Stimulated activated naive CD8-positive, alpha-beta T cell treated with anti-CD3 and anti-CD28 coated beads, Interleukin-15, Interleukin-2, amounts not matched to agents 100 ng/mL and 50 ng/mL, for 24 hours (primary cell): ENCODE measurements at regions not wholly inside any gene's neighbourhood (a gene's known extent, or its start where the extent isn't known, plus 50 kb on each side); places are given as distances from the start of the nearest gene placed in this dataset.

ENCODE experiments used
- H3K27ac Mint-ChIP-seq: one replicate; pipeline ENCODE4 v1.8.0; 2021; ENCODE audit warnings: mild to moderate bottlenecking, mixed read lengths
- H3K27me3 Mint-ChIP-seq: one replicate; pipeline ENCODE4 v1.8.0; 2021; ENCODE audit warnings: mixed read lengths
- H3K36me3 Mint-ChIP-seq: one replicate; pipeline ENCODE4 v1.8.0; 2021; ENCODE audit warnings: low read depth, mixed read lengths
- H3K4me1 Mint-ChIP-seq: one replicate; pipeline ENCODE4 v1.8.0; 2021; ENCODE audit warnings: low read depth, mixed read lengths
- H3K4me3 Mint-ChIP-seq: one replicate; pipeline ENCODE4 v1.8.0; 2021; ENCODE audit warnings: mild to moderate bottlenecking, mixed read lengths
- H3K9me3 Mint-ChIP-seq: one replicate; pipeline ENCODE4 v1.8.0; 2021; ENCODE audit warnings: mixed read lengths

- no peaks in the 10 kb centered on the region for H3K9me3 Mint-ChIP-seq
- H3K36me3 Mint-ChIP-seq = no peaks in the 10 kb centered on the region
- H3K27ac Mint-ChIP-seq = peak overlapping the region; percentile 76
- no peaks in the 10 kb centered on the region for H3K27me3 Mint-ChIP-seq
- peaks cover 27% of the 10 kb centered on the region for H3K4me1 Mint-ChIP-seq
- H3K4me3 Mint-ChIP-seq = no peak overlapping the region
Measured at GRCh38 chr10:78763234-78763633, 305.5 kb upstream of the ZMIZ1 start.

- H3K4me1 Mint-ChIP-seq = peaks cover 27% of the 10 kb centered on the region
- H3K9me3 Mint-ChIP-seq = no peaks in the 10 kb centered on the region
- H3K27me3 Mint-ChIP-seq = no peaks in the 10 kb centered on the region
- H3K27ac Mint-ChIP-seq = peak overlapping the region; percentile 88
- H3K36me3 Mint-ChIP-seq = no peaks in the 10 kb centered on the region
- peak overlapping the region; percentile 22 for H3K4me3 Mint-ChIP-seq
Measured at GRCh38 chr10:78763651-78764395, 304.9 kb upstream of the ZMIZ1 start.

GRCh38 chr10:78764436-78764835 is 304.3 kb upstream of the ZMIZ1 start:
- Mint-ChIP-seq H3K9me3 (no peaks in the 10 kb centered on the region), H3K36me3 (no peaks in the 10 kb centered on the region), H3K27ac (peak overlapping the region; percentile 88), H3K4me3 (peak overlapping the region; percentile 22), H3K27me3 (no peaks in the 10 kb centered on the region), H3K4me1 (peaks cover 27% of the 10 kb centered on the region)

- Mint-ChIP-seq H3K36me3 (no peaks in the 10 kb centered on the region), H3K4me3 (no peak overlapping the region), H3K27ac (peak overlapping the region; percentile 88), H3K9me3 (no peaks in the 10 kb centered on the region), H3K27me3 (no peaks in the 10 kb centered on the region), H3K4me1 (peaks cover 27% of the 10 kb centered on the region)
Measured at GRCh38 chr10:78764846-78765430, 303.8 kb upstream of the ZMIZ1 start.

GRCh38 chr10:78765726-78766335 is 302.9 kb upstream of the ZMIZ1 start:
- no peaks in the 10 kb centered on the region for H3K27me3 Mint-ChIP-seq
- no peaks in the 10 kb centered on the region for H3K9me3 Mint-ChIP-seq
- H3K4me1 Mint-ChIP-seq = peaks cover 27% of the 10 kb centered on the region
- H3K36me3 Mint-ChIP-seq = no peaks in the 10 kb centered on the region
- H3K27ac Mint-ChIP-seq = no peak overlapping the region
- no peak overlapping the region for H3K4me3 Mint-ChIP-seq

GRCh38 chr10:78766603-78767002 is 302.2 kb upstream of the ZMIZ1 start:
- no peaks in the 10 kb centered on the region for H3K27me3 Mint-ChIP-seq
- no peak overlapping the region for H3K4me3 Mint-ChIP-seq
- H3K27ac Mint-ChIP-seq = no peak overlapping the region
- no peaks in the 10 kb centered on the region for H3K9me3 Mint-ChIP-seq
- peaks cover 27% of the 10 kb centered on the region for H3K4me1 Mint-ChIP-seq
- no peaks in the 10 kb centered on the region for H3K36me3 Mint-ChIP-seq

GRCh38 chr10:78768041-78768835 is 300.5 kb upstream of the ZMIZ1 start:
- Mint-ChIP-seq H3K9me3 (no peaks in the 10 kb centered on the region), H3K4me1 (peaks cover 23% of the 10 kb centered on the region), H3K36me3 (no peaks in the 10 kb centered on the region), H3K4me3 (no peak overlapping the region), H3K27ac (peak overlapping the region; percentile 6), H3K27me3 (no peaks in the 10 kb centered on the region)

GRCh38 chr10:78768876-78769275 is 299.9 kb upstream of the ZMIZ1 start:
- Mint-ChIP-seq H3K36me3 (no peaks in the 10 kb centered on the region), H3K27ac (no peak overlapping the region), H3K4me1 (peaks cover 16% of the 10 kb centered on the region), H3K4me3 (no peak overlapping the region), H3K9me3 (no peaks in the 10 kb centered on the region), H3K27me3 (no peaks in the 10 kb centered on the region)

- Mint-ChIP-seq H3K27me3 (no peaks in the 10 kb centered on the region), H3K27ac (no peak overlapping the region), H3K4me3 (no peak overlapping the region)
Measured at GRCh38 chr10:78769526-78769925, 299.2 kb upstream of the ZMIZ1 start.

GRCh38 chr10:78770167-78771090 is 298.3 kb upstream of the ZMIZ1 start:
- Mint-ChIP-seq H3K27ac (no peak overlapping the region), H3K36me3 (no peaks in the 10 kb centered on the region), H3K27me3 (no peaks in the 10 kb centered on the region), H3K4me1 (peaks cover under 1% of the 10 kb centered on the region), H3K4me3 (no peak overlapping the region), H3K9me3 (no peaks in the 10 kb centered on the region)

More at GRCh38 chr10:78769526-78769925, 299.2 kb upstream of the ZMIZ1 start:
- Mint-ChIP-seq H3K4me1 (peaks cover 10% of the 10 kb centered on the region), H3K9me3 (no peaks in the 10 kb centered on the region), H3K36me3 (no peaks in the 10 kb centered on the region)

- Mint-ChIP-seq H3K9me3 (no peaks in the 10 kb centered on the region), H3K27me3 (no peaks in the 10 kb centered on the region), H3K4me3 (no peak overlapping the region), H3K4me1 (no peaks in the 10 kb centered on the region), H3K27ac (no peak overlapping the region), H3K36me3 (no peaks in the 10 kb centered on the region)
Measured at GRCh38 chr10:78771260-78771659, 297.5 kb upstream of the ZMIZ1 start.

GRCh38 chr10:78771808-78772455 is 296.8 kb upstream of the ZMIZ1 start:
- Mint-ChIP-seq H3K27ac (no peak overlapping the region), H3K36me3 (no peaks in the 10 kb centered on the region), H3K4me1 (no peaks in the 10 kb centered on the region), H3K27me3 (no peaks in the 10 kb centered on the region), H3K4me3 (no peak overlapping the region), H3K9me3 (no peaks in the 10 kb centered on the region)

- Mint-ChIP-seq H3K4me3 (no peak overlapping the region), H3K27ac (no peak overlapping the region), H3K27me3 (no peaks in the 10 kb centered on the region), H3K9me3 (no peaks in the 10 kb centered on the region), H3K36me3 (no peaks in the 10 kb centered on the region), H3K4me1 (no peaks in the 10 kb centered on the region)
Measured at GRCh38 chr10:78772486-78772885, 296.3 kb upstream of the ZMIZ1 start.
